ENCODE measurements at regions not wholly inside any gene's neighbourhood (a gene's known extent, or its start where the extent isn't known, plus 50 kb on each side); places are given as distances from the start of the nearest gene placed in this dataset.

DNA sequence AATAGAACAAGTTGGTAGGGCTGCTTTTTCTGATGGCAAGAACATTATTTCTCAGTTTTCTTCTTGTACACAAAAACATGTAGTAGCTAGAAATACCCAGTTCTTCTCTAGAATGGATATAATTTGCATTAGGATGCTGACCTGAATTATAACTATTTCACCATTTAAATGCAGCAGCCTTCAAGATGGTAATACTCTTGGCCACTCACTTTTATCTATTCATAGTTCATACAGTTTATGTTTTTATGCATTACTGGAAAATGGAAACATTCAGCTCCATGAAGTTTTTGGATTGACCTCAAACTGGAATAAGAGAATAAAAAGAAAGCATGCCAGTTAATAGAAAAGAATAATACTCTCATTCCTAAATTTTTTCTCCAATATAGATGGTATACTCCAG is 487.4 kb downstream of the PABPC4L start:
- no peak for DNase-seq

DNA sequence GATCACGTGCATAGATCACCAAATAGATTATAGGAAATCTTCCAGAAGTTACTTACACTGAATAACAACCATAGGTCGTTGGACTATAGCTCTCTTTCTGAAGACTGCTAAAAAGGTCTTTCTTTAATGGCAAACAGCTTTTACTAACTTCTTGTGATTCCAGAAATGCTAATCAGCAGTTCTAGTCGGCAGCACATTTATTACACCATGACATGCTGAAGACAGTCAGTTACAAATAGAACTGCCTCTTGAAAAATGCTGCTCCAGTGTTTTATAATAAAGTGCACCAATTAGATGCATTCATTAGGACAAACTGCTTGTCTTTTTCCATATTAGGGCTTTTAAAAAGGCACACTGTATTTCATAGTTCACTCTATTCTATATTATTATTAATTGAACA is 488.2 kb downstream of the PABPC4L start:
- no peak for DNase-seq

DNA sequence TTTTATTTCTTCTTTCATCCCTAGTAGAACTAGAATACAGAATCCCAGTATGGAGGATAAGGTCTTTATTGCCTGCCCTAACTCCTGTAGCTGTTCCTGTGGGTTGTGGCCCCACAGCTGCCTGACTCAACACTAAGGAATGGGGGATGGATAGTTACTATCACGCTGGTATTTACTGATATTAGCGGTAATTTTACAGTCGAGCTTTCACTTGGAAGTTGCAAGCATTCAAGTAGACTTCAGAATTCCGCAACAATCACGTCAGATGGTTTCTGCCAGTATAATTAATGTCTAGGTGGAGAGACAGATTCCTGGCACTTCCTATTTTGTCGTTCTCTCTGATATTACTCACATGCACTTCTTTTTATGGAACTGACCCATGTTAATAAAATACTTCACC is 489.8 kb downstream of the PABPC4L start:
- DNase-seq, result no peak

DNA sequence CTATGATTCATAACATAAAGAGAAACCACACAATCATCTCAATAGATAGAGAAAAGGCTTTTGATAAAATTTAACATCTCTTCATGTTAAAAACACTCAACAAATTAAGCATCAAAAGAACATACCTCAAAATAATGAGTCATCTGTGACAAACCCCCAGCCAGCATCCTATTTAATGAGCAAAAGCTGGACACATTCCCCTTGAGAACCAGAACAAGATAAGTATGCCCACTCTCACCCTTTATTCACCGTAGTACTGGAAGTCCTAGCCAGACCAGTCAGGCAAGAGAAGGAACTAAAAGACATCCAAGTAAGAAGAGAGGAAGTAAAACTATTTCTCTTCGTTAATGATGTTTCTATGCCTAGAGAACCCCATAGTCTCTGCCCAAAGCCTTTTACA is 507.2 kb downstream of the PABPC4L start:
- no peak for DNase-seq

DNA sequence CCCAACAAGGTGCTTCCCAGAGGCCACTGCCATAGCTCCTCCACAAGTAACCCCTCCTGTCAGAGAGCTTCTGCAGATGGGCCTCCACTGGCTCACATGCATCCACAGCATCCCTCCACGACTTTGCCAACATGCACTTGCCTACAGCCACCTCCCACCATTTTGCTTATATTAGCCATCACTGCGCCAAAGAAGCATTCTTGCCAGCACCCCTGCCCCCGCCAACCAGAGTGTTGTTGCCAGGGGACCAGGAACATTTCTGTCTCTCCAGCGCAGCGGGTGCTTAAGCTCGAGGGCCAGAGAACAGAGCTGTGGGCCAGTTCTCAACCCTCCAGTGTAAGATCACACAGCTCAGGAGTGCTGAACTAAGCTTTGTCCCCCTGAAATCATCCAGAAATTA is 517.6 kb downstream of the PABPC4L start:
- DNase-seq, result no peak

DNA sequence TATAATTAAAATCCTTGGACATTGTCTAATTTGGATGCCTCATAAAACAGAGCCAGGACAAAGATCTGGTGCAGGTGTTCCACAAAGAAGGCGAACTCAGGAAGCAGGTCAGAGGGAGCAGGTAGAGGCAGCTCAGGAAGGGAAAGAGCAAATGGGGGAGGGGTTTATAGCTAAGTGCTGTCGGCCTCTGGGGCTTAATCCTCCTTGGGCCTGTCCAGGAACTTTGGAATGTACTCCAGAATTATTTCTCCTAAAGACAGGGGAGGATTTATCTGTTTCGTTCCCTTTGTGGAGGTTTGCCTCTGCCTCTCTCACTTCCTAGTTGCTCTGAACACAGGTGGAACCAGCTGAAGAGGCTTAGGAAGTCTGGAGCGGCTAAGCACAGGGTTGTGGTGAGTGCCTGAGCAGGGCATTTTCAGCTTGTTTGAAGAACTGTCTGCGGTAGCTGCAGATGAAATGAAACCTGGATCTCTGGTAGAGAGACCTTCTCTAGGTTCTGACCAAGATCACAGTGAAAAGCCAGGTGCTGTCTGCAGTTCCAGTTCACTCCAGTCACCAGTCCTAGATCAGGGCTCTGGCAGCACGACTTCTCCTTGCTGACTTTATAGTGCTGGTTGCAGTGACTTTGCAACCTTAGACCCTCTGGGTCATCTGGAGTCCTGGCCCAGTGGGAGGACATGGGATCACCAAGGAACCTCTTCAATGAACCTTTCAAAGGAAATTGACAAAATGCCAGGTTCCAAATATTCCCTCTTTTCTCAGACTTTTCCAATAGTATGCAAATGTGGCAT is 519.2 kb downstream of the PCDH10 start:
- DNase-seq, result no peak

DNA sequence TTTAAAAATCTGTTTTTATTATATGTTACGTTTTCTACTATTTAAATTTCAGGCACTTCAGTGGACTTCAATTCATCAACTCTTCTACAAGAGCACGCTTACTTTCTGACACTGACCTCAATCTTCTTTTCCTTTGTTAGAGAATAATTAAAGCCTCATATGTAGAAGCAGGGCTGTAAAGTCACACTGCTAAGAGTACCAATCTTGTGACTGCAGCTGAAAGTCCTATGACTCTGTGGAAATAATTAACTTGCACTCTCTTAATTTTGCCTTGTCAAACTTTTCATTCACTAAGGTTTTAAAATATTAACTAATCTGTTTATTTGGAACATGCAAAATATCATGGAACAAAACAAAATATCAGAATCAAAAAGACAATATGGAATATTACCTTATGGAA is 498.1 kb downstream of the PCDH10 start:
- DNase-seq, result no peak

DNA sequence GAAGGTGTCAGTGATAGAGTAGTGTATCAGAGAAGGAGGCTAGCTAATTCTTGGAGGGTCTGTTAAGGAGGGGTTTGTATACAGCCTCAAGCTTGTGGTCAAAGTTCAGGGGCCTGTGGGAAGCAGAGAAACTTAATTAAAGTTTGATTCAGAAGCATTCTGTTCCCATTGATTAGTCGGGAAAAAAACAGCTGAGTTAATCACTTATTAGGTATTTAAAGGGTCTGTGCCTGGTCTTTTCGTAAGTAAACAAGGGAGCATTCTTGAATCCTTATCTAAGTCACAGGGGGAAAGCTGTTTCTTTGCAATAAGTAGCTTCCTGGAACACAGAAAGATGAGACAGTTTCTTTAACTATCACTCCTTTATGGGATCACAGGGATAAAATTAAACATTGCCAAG is 492.1 kb downstream of the PCDH10 start:
- DNase-seq, result no peak

DNA sequence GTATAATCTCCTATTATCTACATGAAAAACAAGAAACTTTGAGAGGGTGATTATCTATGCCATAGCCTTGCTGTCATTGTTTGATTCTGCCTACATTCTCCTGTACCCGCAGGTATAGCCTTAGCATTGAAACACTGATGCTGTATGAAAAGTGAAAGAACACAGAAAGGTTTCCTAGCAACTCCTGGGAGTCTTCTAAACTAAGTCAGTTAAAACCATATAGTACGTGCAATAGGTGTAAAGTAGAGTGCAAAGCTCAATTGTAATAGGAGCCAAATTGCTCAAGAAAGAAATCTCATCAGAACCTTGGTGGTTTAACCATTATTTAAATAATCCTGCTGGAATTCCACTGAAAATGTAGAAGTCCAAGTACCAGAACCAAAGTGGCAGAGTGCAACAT is 489.7 kb downstream of the PCDH10 start:
- no peak for DNase-seq

DNA sequence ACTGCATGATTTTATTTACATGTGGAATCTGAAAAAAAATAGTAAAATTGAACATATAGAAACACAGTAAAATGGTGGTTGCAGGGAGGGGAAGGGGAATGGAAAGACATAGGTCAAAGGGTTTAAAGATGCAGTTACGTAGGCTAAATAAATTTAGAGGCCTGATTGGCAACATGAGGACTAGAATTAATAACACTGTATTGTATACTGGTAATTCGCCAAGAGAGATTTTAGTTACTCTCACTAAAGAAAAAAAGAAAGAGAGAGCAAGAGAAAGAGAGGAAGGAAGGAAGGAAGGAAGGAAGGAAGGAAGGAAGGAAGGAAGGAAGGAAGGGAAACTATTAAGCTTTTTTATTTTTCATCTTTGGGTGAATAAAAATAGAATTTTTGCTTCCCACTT is 488.1 kb downstream of the PCDH10 start:
- no peak for DNase-seq

DNA sequence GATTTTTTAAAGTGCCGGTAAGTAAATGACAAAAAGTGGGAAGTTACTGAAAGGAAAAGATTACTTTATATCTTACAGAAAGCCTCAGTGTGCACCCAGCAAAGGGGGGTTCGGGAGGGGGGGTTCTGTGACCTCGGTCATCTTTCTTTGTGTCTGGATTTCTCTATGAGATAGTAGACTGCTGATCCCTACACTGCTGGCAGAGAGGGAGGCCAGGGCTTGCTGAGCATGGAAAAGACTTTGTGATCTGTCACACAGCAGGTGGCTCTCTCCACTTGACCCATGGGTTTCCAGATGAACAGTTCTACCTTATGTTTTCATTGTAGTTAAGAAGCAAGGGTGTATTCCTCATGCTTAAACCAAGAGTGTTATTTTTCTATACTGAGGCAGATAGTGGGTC is 475.6 kb downstream of the PCDH10 start:
- DNase-seq, result peak; percentile 12

DNA sequence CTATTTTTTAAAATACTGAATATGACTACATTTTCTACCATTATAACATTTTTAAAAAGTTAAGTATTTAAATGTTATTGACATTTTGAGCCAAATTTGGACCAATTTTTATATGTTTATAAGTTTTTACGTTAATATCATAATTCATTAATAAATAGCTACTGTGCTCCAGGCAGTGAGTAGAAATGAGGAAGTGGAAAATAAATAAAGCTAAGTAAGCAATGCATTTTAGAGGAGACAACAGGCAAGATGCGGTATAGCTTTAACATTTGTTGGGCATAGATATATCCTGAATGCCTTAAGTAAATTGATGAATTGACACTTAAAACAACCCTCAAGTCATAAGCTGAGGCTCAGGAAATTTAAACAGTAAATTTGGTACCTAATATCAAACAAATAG is 474.8 kb downstream of the PCDH10 start:
- no peak for DNase-seq

DNA sequence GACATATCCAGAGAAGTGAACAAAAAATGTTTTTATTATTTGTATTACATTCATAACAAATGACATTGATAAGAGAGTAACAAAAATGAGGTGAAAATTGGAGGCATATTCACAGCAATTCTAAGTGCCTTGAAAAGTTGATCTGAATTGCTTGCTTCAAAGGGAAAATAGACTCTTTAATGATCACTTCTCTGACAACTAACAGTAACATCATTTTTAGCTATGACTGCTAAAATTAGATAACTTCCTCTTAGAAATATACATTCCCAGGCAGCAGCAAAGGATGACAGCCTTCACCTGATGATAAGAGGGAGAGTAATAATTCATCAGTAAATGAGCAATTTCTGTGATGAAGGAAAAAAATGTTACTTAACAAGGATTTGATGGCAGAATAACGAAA is 472.5 kb downstream of the PCDH10 start:
- no peak for DNase-seq

DNA sequence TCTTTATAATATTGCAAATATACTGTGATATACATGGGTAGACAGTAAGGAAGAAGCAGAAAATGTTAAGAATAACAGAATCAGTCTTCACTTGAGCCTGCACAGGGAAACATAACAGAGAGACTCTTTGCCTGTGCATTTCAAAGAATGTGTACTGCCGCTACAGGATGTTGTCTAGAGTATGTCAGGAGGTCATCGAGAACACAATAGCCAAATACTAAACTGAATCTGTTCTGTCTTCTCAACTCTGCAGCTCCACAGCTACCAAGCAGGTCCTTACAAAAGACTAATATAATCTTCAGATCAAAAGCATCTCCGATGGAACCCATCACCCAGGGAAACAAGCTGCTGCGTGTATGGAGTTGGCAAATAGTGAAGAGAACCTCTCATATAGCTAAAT is 471.5 kb downstream of the PCDH10 start:
- DNase-seq, result no peak

DNA sequence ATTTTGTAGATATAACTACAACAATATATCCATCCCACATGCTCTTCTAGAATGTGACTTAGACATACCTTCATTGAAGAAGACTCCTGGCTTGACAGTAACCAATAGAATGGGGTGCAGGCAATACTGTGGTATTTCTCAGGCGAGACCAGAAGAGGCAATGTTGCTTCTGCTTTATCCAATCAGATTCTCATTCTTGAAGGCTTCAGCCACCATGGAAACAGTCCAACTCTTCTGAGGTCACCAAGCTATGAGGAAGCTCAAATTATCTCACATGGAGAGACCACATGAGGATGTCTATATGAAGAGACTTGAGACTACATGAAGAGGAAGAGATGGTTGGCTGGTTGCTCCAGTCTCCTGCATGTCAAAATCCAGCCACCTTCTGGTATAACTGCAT is 469.9 kb downstream of the PCDH10 start:
- no peak for DNase-seq

DNA sequence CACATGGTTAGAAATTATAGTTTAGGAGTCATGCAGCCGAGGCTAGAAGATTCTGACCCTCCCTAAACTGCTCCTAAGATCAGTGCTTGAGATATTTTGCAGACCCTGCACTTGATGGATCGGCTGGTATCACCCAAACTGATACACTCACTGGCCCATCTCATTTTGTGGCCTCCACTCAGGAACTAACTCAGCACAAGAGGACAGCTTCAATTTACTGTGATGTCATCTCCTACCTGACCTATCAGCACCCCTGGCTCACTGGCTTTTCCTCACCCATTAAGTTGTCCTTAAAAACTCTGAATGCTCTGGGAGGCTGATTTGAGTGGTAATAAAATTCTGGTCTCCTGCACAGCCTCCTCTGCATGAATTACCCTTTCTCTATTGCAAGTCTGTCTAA is 450.9 kb downstream of the PCDH10 start:
- DNase-seq, result no peak

DNA sequence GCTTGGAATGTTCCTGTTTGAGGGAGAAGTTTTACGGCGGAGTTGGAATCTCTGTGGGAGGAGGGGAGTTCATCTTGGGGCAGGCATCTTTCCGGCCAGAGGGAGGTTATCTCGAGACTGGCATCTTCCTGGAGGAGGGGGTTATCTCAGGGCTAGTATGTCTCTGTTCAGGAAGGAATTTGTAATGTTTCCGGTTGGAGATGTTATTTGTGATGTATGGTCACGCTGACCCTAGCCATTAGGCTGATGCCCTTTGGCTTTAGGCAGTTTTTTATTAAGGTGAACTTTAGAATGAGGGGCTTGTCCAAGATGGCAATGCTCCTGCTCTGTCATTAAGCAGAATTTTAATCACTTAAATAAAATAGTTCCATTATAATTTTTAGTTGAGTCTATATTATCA is 449.7 kb downstream of the PCDH10 start:
- no peak for DNase-seq

DNA sequence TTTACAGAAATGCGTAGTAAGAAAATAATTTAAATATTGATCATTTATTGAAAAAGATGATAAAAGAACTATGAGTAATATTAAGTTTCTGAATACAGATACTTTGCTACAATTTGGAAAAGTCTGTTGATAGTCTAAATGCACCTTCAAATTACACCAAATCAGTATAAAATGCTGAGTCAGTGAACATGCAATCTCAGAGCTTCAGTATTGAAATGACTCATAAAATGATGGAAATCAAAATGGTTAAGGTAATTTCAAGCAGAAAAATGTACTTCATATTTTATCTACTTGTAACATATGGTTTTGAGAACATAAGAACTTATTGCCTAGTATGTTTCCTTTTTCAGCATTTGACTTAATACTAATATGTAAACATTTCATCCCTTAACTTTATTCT is 448.2 kb downstream of the PCDH10 start:
- DNase-seq, result no peak

DNA sequence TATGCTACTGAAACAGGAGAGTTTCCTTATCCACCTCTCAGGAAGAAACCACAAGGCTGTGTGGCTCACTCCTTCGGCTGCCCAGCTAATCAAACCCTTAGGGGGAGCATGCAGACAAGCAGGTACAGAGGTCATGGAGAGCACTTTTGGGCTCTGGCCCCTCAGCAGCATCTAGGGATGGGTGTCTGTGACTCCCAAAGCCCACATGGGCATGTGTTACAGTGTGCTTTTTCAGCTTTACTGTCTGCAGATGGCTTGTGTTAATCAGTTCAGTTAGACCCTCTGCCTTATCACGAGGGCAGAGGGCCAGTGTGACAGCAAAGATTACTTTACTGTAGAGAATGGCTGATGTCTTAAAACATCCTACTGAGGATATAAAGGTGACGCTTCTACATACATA is 447.4 kb downstream of the PCDH10 start:
- DNase-seq, result no peak

DNA sequence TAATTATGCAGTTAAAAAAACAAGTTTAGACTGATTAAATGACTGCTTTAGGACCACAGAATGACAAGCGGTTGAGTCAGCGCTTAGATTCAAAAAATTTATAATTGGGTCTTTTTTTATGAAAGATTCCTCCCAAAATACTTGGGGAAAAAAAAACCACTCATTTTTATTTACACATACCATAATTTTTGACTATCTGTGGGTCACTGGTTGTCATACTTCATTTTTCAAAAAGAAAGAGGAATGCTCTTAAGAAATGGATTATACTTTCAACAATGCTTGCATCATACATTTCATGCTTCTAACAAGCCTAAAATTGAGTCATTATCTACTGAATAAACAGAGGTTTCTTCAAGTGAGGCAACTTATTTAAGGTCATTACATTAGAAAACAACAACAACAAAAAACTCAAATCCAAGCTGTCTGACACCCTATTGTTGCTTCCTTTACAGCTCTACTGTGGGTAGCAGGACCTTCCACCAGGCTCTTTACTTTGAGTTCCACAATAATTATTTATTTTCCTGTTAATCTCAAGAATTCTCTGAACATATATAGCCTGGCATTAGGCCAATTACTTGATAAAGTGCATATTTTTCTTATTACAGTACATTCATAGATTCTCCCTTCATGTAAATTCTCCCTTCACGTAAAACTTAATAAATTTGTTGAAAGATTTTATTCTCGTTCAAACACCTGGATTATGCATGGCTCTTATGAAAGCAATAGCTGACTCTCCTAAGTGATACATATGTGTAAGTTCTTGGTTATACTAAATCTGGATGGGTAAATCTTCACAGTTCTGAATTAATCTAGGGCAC is 445.5 kb downstream of the PCDH10 start:
- DNase-seq, result no peak

DNA sequence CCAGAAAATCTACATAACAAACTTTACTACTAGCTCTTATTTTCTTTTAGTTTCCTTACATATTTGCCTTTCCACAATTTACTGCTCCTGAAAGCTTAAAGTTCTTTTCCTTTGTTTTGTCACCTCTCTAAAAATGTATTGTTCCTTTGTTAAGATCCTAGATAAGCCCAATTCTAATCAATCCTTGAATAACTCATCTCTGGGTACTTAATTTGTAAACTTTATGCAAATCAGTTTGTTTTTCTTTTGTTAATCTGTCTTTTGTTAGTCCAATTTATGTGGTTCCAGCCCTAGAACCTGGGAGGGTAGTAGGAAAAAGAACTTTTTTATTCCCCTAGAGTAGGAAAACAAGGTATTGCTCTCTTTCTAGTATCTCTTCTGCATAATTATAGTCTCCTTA is 444.7 kb downstream of the PCDH10 start:
- DNase-seq, result no peak

DNA sequence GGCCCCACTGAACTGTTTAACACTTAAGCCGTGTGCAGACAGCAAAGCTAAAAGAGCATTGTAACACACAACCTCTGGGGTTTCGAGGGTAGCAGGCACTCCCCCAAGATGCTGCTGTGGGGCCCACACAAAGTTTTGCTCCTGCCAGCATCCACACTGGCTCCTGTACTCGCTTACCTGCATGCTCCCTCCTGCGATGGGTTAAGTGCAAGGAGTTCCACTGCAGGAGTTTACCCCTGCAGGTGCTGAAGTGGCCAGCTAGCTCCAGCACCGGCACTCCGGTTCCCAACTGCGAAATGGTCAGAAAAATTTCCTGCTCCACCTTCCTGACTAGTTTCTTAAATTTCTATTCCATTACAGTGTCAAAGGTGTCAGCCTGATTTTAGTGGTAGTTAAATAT is 443.5 kb downstream of the PCDH10 start:
- no peak for DNase-seq

DNA sequence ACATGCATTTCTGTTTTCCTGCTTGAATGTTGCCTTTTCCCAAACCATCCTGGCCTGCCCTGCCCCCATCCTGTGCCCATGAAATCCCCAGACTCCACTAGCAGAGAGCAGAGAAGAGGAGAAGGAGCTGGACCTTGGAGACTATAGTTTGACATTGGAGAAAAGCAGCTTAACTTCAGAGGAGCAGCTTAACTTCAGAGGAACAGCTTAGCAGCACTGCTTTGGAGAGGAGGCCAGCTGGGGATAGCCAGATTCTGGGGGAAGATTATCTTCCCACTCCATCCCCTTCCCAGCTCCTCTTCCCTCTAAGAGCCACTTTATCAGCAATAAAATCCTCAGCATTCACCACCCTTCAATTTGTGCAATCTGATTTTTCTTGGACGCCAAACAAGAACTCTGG is 443.0 kb downstream of the PCDH10 start:
- no peak for DNase-seq

DNA sequence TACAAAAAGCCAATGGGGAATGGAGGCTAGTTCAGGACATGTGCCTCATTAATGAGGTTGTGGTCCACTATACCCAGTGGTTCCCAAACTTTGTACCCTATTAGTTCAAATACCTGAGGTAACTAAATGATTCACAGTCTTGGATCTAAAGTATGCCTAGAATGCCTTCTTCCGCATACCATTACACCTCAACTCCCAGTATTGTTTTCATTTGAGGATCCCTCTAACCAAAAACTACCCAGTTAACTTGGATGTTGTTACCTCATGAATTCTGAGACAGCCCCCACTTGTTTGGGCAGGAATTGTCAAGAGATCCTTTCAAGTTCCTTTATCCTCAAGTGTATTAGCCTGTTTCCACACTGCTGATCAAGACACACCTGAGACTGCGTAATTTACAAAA is 439.2 kb downstream of the PCDH10 start:
- DNase-seq, result no peak

DNA sequence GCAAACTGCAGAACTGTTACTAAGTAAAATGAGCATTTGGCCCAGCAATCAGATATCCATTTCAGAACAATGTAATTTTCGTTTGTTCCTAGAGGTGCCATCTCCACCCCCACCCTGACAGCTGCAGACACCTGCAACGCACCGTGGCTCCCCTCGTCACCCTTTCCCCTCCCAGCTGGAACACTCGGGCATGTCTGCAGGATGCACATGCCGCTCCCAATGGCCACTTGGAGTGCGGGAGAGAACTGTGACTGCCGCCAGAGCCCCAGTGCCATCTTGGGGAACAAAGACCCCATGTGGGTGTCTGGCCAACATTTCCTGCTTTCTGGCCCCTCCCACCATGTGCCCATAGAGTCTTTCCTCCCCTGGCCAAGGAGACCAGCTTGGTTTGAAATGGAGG is 436.2 kb downstream of the PCDH10 start:
- DNase-seq, result no peak

Measured in NCI-H69 (cell line).